Activated CD4-positive, alpha-beta T cell treated with anti-CD3 and anti-CD28 coated beads, Interleukin-2, amount 10 ng/mL, durations not matched to agents 24 days and 14 days (primary cell): ENCODE measurements at regions not wholly inside any gene's neighbourhood (a gene's known extent, or its start where the extent isn't known, plus 50 kb on each side); places are given as distances from the start of the nearest gene placed in this dataset.

Source experiments
- DNase-seq: peaks from one replicate; pipeline ENCODE4 v3.0.0; 2022
- H3K27ac Mint-ChIP-seq: one replicate; pipeline ENCODE4 v1.8.0; 2022; ENCODE audit warnings: mild to moderate bottlenecking, mixed read lengths
- H3K27me3 Mint-ChIP-seq: one replicate; pipeline ENCODE4 v1.8.0; 2022; ENCODE audit warnings: mixed read lengths
- H3K36me3 Mint-ChIP-seq: one replicate; pipeline ENCODE4 v1.8.0; 2022; ENCODE audit warnings: low read depth, mild to moderate bottlenecking, mixed read lengths
- H3K4me1 Mint-ChIP-seq: one replicate; pipeline ENCODE4 v1.8.0; 2021; ENCODE audit warnings: mixed read lengths
- H3K4me3 Mint-ChIP-seq: one replicate; pipeline ENCODE4 v1.8.0; 2022; ENCODE audit warnings: mild to moderate bottlenecking, moderate library complexity, mixed read lengths
- H3K9me3 Mint-ChIP-seq: one replicate; pipeline ENCODE4 v1.8.0; 2021; ENCODE audit warnings: mixed read lengths
- intact Hi-C: fragments of 100-400 bp; cut with micrococcal nuclease; formaldehyde crosslinking; loops from one replicate; pipeline ENCODE4 v1.15.1; 2023

DNA sequence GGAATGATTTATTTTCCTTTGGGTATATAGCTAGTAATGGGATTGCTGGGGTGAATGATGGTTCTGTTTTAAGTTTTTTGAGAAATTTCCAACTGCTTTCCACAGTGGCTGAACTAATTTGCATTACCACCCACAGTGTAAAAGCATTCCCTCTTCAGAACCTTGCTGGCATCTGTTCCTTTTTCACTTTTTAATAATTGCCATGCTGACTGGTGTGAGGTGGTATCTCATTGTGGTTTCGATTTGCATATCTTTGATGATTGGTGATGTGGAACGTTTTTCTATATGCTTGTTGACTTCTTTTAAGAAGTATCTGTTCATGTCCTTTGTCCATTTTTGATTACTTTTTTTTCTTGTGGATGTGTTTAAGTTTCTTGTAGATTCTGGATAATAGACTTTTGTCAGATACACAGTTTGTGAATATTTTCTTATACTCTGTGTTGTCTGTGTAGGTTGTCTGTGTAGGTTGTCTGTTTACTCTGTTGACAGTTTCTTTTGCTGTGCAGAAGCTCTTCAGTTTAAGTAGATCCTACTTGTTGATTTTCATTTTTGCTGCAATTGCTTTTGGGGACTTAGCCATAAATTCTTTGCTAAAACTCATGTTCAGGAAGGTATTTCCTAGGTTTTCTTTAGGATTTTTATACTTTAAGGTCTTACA lies 291.8 kb upstream of the DDI1 start:
- Mint-ChIP-seq H3K27ac (no peak overlapping the region), H3K4me1 (peaks cover under 1% of the 10 kb centered on the region), H3K36me3 (no peaks in the 10 kb centered on the region), H3K9me3 (peaks cover 6% of the 10 kb centered on the region), H3K4me3 (no peak overlapping the region), H3K27me3 (no peaks in the 10 kb centered on the region)
- DNase-seq: no peak
- intact Hi-C loops: no loop called here

DNA sequence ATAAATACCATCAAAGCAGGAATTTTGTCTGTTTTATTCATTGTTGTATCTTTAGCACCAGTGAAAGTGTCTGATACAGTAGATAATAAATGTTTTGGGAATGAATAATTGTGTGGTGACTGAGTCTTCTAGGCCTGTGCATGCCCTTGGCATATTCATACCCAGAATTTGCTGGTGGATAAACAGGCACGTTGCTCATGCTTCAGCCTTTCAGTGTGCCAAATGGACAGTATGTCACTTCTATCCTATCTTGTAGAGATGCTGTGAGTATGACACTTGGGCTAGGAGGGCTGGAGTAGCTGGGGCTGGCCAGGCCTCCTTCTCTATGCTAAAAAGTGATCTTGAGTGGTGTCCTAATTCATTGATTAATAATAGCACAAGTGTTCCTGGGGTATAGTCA lies 287.3 kb upstream of the DDI1 start:
- no peaks in the 10 kb centered on the region for H3K27me3 Mint-ChIP-seq
- no peaks in the 10 kb centered on the region for H3K36me3 Mint-ChIP-seq
- H3K27ac Mint-ChIP-seq: no peak overlapping the region
- intact Hi-C loops: no loop called here
- no peak overlapping the region for H3K4me3 Mint-ChIP-seq
- H3K4me1 Mint-ChIP-seq: no peaks in the 10 kb centered on the region
- DNase-seq: no peak
- peaks cover 6% of the 10 kb centered on the region for H3K9me3 Mint-ChIP-seq

DNA sequence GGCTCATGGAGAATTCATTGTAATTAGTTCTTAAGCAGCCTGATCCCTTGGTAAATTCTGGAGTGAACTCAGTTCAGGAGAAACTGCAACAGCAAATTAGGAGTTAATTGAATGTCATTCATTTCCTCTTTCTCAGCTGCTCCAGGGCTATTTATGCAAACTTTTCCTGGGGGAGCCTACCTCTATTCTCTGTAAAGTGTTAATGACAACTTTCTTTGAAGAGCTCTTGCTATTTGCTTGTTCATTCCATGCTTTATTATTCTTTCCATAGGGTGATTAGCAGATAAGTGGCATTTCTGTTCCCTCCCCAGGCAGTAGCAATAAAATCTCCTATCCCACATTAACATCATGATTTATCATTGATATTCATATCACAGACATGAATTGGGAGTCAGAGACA lies 267.6 kb upstream of the DDI1 start:
- no peaks in the 10 kb centered on the region for H3K4me1 Mint-ChIP-seq
- no peak overlapping the region for H3K27ac Mint-ChIP-seq

DNA sequence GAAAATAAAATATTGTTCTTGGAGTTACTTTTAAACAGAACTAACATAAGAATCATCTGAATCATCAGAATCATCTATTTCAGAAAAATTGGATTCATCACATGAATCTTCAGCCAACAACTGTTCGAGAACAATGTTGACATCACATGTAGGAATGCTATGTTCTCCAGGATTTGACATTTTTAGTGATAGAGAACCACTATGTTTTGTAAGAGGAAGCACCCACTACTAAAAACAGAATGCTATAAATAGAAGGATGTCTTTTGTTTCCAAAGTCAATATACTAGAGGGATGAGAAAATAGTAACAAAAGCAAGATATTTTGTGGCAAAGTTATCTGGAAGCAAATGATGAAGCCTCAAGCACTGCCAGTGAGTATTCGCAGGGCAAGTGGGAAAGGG lies 263.4 kb upstream of the DDI1 start:
- Mint-ChIP-seq H3K27me3 (no peaks in the 10 kb centered on the region), H3K4me1 (no peaks in the 10 kb centered on the region), H3K36me3 (no peaks in the 10 kb centered on the region), H3K9me3 (no peaks in the 10 kb centered on the region), H3K27ac (no peak overlapping the region), H3K4me3 (no peak overlapping the region)
- intact Hi-C loops: no loop called here
- DNase-seq: no peak

More for the DNA sequence above, 267.6 kb upstream of the DDI1 start:
- Mint-ChIP-seq H3K4me3 (no peak overlapping the region), H3K36me3 (no peaks in the 10 kb centered on the region), H3K9me3 (peaks cover 12% of the 10 kb centered on the region), H3K27me3 (no peaks in the 10 kb centered on the region)
- no peak for DNase-seq
- intact Hi-C loops: no loop called here

DNA sequence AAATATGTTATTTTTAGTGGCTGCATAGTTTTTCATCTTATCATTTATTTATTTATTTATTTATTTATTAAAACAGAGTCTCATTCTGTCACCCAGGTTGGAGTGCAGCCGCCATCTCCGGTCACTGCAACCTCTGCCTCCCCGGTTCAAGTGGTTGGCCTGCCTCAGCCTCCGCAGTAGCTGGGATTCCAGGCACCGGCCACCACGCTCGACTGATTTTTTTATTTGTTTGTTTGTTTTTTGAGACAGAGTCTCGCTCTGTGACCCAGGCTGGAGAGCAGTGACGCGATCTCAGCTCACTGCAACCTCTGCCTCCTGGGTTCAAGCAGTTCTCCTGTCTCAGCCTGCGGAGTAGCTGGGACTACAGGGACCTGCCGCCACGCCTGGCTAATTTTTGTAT lies 262.9 kb upstream of the DDI1 start:
- no peaks in the 10 kb centered on the region for H3K4me1 Mint-ChIP-seq
- no peak for DNase-seq
- intact Hi-C loops: no loop called here
- no peak overlapping the region for H3K4me3 Mint-ChIP-seq
- no peaks in the 10 kb centered on the region for H3K36me3 Mint-ChIP-seq
- no peak overlapping the region for H3K27ac Mint-ChIP-seq
- no peaks in the 10 kb centered on the region for H3K27me3 Mint-ChIP-seq
- no peaks in the 10 kb centered on the region for H3K9me3 Mint-ChIP-seq

DNA sequence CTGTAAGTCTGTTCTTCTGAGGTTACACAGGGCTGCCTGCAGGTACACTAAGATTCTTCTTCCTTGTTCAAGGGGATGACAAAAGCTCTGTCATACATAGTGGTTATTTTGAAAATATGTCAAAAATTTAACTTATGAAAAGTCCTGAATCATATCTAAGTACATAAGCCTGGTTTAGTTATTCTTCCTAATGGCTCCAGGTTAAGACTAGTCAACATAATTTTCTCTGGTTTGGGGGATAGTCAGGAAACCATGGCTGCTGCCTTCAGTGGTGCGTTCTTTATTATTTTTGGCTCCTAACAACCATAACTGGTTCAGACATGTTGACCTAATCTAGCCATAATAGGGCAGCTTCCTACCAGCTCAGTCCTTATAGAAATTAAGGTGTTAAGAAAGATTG lies 257.4 kb upstream of the DDI1 start:
- Mint-ChIP-seq H3K36me3 (no peaks in the 10 kb centered on the region), H3K27ac (no peak overlapping the region)
- no peak for DNase-seq

DNA sequence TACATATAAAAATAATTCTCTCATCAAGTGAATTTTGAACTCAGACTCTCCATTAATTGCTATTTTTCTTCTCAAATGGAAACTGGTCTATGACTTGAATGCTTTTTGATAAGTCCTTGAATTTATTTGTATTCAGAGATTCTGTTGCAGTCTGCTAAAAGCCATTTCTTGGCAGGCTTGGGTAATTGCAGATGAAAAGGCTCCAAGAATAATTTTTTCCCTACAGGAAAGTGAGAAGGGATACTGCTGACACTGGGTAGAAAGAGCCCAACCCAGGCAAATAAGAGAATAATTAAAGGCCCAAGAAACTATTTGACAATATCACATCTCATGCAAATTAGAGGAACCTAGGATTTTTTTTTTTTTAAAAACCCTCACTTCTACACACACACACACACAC lies 246.5 kb upstream of the DDI1 start:
- Mint-ChIP-seq H3K27ac (no peak overlapping the region), H3K36me3 (no peaks in the 10 kb centered on the region), H3K9me3 (peaks cover 4% of the 10 kb centered on the region), H3K4me3 (no peak overlapping the region), H3K27me3 (no peaks in the 10 kb centered on the region), H3K4me1 (no peaks in the 10 kb centered on the region)
- DNase-seq: no peak
- intact Hi-C loops: no loop called here

More for the DNA sequence above, 257.4 kb upstream of the DDI1 start:
- no peak overlapping the region for H3K4me3 Mint-ChIP-seq
- H3K4me1 Mint-ChIP-seq: no peaks in the 10 kb centered on the region
- no peaks in the 10 kb centered on the region for H3K9me3 Mint-ChIP-seq
- no peaks in the 10 kb centered on the region for H3K27me3 Mint-ChIP-seq
- intact Hi-C loops: no loop called here

DNA sequence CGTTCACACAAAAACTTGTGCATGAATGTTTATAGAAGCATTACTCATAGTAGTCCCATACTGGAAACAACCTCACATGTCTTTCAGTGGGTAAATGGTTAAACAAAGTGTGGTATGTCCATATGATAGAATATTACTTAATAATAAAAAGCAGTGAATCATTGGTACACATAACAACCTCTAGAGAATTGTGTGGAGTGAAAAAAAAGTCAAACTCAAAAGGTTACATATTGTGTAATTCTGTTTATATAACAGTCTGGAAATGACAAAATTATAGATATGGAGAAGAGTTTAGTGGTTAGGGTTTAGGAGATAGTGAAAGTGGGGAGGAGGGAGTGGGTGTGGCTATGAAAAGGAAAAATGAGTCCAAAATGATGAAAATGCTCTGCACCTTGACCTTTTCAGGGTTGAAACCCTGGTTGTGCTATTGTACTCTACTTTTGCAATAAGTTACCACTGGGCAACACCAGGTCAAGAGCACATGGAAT lies 243.4 kb upstream of the DDI1 start:
- no peak overlapping the region for H3K4me3 Mint-ChIP-seq
- no peak for DNase-seq
- H3K27ac Mint-ChIP-seq: no peak overlapping the region

DNA sequence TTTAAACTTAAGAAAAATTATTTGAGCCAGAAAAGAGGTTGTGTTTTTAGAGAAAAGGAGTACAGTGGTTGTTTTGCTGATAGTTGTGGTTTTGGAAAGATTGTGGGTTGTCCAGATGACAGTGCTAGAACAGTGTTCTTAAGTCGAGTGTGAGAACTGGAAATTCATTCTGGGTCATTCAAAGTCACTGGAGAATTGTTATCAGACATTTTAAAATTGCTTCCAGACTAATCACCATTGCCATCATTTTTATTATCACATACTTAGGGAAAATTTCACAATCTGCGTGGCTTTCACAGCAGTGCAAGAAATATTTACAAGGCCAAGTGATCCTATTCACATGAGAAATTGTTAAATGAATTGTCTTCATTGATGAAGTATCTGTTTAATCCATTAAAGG lies 242.2 kb upstream of the DDI1 start:
- intact Hi-C loops: no loop called here
- Mint-ChIP-seq H3K9me3 (peaks cover 4% of the 10 kb centered on the region), H3K27me3 (no peaks in the 10 kb centered on the region), H3K4me1 (no peaks in the 10 kb centered on the region), H3K27ac (no peak overlapping the region), H3K36me3 (no peaks in the 10 kb centered on the region), H3K4me3 (no peak overlapping the region)
- DNase-seq: no peak

More for the DNA sequence above, 243.4 kb upstream of the DDI1 start:
- Mint-ChIP-seq H3K36me3 (no peaks in the 10 kb centered on the region), H3K27me3 (no peaks in the 10 kb centered on the region), H3K4me1 (no peaks in the 10 kb centered on the region), H3K9me3 (peaks cover 4% of the 10 kb centered on the region)
- intact Hi-C loops: no loop called here

DNA sequence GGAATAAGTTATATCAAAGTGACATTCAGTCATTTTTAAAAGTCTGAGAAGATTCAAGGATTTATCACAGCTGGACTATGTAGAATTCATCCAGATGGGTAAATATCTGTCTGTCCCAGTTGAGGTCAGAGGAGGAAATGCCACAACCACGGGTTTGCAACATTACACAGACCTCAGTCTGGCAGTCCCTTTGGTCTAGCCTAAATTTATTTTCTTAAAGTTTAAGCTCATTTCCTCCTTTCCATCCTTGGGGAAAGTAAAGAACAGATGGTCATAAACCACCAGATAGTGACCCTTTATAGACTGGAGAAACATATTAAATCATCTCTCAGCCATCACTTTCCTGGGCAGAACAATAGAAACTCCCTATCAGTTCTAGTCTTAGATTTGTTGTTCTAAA lies 238.4 kb upstream of the DDI1 start:
- Mint-ChIP-seq H3K36me3 (no peaks in the 10 kb centered on the region), H3K27me3 (no peaks in the 10 kb centered on the region), H3K4me1 (no peaks in the 10 kb centered on the region), H3K27ac (no peak overlapping the region), H3K4me3 (no peak overlapping the region), H3K9me3 (no peaks in the 10 kb centered on the region)
- DNase-seq: no peak
- intact Hi-C loops: no loop called here

DNA sequence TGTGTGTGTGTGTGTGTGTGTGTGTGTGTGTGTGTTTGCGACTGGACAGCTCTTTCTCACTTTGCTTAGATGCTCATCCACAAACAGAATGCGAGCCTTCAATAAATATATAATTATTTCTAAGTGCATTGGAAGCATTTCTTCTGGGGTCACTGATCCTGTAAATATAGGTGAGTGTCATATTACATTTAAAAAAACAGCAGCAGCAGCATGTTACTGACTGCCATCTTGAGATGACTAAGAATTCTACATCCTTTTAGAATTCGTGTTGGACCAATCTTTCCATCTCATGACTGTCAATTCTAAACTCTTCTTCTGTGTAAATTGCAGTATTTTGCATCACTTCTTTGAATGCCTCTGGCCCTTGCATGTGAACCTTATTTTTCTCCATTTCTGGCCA lies 238.0 kb upstream of the DDI1 start:
- H3K4me1 Mint-ChIP-seq: no peaks in the 10 kb centered on the region

DNA sequence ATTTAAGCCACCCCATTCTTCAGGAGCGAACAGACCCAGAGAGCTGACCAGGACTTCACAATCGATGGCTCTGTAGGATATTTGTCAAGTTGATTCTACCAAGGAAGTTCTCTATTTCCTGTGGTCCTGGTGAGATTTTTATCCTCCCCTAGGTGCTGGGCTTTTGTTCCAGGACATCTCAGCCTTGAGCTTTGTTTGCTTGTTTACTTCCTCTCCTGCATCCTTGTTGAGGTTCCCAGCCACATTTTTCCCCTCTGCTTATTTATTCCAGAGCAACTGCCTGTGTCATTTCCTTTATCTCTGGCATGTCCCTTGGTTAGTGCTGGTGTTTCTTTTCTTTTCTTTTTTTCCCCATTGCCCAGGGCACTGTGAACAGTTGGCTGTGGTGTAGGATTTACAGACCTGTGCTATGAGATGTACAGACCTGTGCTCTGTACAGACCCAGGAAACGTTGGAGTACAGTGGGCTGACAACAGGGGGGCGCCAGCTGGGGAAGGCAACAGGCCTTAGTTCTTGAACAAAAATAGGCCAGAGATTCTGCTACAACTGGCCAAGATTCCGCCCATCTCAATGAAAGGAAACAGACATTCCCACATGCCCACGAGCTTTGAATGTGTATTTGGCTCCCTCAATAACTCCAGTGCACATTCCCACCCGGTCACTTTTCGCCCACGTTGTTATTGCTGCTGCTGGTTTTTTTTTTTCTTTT lies 235.9 kb upstream of the DDI1 start:
- H3K4me1 Mint-ChIP-seq: no peaks in the 10 kb centered on the region
- no peak overlapping the region for H3K4me3 Mint-ChIP-seq
- H3K9me3 Mint-ChIP-seq: no peaks in the 10 kb centered on the region
- no peaks in the 10 kb centered on the region for H3K36me3 Mint-ChIP-seq
- intact Hi-C loops: no loop called here
- no peak for DNase-seq
- H3K27ac Mint-ChIP-seq: no peak overlapping the region
- no peaks in the 10 kb centered on the region for H3K27me3 Mint-ChIP-seq

More for the DNA sequence above, 238.0 kb upstream of the DDI1 start:
- no peak overlapping the region for H3K4me3 Mint-ChIP-seq
- no peak for DNase-seq
- no peak overlapping the region for H3K27ac Mint-ChIP-seq
- no peaks in the 10 kb centered on the region for H3K36me3 Mint-ChIP-seq
- H3K27me3 Mint-ChIP-seq: no peaks in the 10 kb centered on the region
- H3K9me3 Mint-ChIP-seq: no peaks in the 10 kb centered on the region
- intact Hi-C loops: no loop called here

DNA sequence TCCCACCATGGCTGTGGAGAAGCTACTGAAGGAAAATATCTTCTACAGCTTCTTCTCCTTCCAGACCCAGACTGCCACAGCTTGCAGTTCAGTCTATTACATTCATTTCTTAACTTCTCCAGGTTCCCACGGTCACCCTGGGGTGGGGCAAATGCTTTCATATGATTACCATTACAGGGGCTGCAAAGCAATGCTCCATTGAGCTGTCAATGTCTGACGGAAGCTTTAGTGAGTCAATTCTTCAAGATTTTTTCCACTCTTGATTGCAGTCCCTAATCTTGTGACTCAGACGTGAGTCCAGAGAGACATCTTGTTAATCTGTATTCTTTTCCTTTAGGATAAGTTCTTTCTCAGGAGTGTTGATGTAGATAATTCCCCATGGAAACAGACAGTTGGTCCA lies 233.4 kb upstream of the DDI1 start:
- no peak for DNase-seq
- Mint-ChIP-seq H3K27ac (no peak overlapping the region), H3K4me1 (no peaks in the 10 kb centered on the region), H3K9me3 (no peaks in the 10 kb centered on the region), H3K27me3 (no peaks in the 10 kb centered on the region), H3K4me3 (no peak overlapping the region), H3K36me3 (no peaks in the 10 kb centered on the region)
- intact Hi-C loops: no loop called here

DNA sequence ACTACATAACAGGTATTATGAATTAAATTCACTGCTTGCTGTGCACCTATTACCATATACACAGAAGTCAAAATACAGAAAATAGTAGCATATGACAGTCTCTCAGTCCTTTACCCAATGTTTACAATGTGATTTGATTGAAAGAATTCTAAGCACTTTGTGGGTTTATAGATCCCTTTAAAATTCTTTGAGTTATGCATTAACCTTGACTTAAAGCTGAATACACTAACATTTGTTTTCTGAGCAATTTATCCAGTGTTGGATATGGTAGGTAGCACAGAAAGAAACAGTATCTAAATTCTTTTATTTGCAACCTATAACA lies 230.8 kb upstream of the DDI1 start:
- H3K27me3 Mint-ChIP-seq: no peaks in the 10 kb centered on the region
- no peaks in the 10 kb centered on the region for H3K36me3 Mint-ChIP-seq
- H3K27ac Mint-ChIP-seq: no peak overlapping the region
- intact Hi-C loops: no loop called here
- no peak overlapping the region for H3K4me3 Mint-ChIP-seq
- H3K4me1 Mint-ChIP-seq: no peaks in the 10 kb centered on the region
- DNase-seq: no peak
- no peaks in the 10 kb centered on the region for H3K9me3 Mint-ChIP-seq
